Neural crest cell (in vitro differentiated cells): ENCODE measurements at regions not wholly inside any gene's neighbourhood (a gene's known extent, or its start where the extent isn't known, plus 50 kb on each side); places are given as distances from the start of the nearest gene placed in this dataset.

Source experiments
- DNase-seq: peaks from one replicate; pipeline ENCODE4 v3.0.0; 2021; ENCODE audit warnings: low read depth, mixed read lengths, low spot score
- H3K27ac Mint-ChIP-seq: one replicate; pipeline ENCODE4 v1.8.0; 2021; ENCODE audit warnings: mild to moderate bottlenecking, mixed read lengths; ENCODE audit not compliant: unreplicated experiment
- H3K27me3 Mint-ChIP-seq: 2 replicates; pipeline ENCODE4 v1.8.0; 2021; ENCODE audit warnings: low read depth, mild to moderate bottlenecking, mixed read lengths
- H3K36me3 Mint-ChIP-seq: 2 replicates; pipeline ENCODE4 v1.8.0; 2021; ENCODE audit warnings: low read depth, mild to moderate bottlenecking, mixed read lengths
- H3K4me1 Mint-ChIP-seq: 2 replicates; pipeline ENCODE4 v1.8.0; 2021; ENCODE audit warnings: mixed read lengths
- H3K4me3 Mint-ChIP-seq: one replicate; pipeline ENCODE4 v1.8.0; 2021; ENCODE audit warnings: mild to moderate bottlenecking, mixed read lengths
- H3K9me3 Mint-ChIP-seq: 2 replicates; pipeline ENCODE4 v1.8.0; 2021; ENCODE audit warnings: mixed read lengths
- TF ChIP-seq, protein P1 (sequence below): fragments of 200-600 bp; sonication (generic); conservative IDR thresholded peaks from 2 replicates; pipeline ENCODE4 v1.5.0; 2021; ENCODE audit warnings: antibody characterized with exemption, mild to moderate bottlenecking

DNA sequence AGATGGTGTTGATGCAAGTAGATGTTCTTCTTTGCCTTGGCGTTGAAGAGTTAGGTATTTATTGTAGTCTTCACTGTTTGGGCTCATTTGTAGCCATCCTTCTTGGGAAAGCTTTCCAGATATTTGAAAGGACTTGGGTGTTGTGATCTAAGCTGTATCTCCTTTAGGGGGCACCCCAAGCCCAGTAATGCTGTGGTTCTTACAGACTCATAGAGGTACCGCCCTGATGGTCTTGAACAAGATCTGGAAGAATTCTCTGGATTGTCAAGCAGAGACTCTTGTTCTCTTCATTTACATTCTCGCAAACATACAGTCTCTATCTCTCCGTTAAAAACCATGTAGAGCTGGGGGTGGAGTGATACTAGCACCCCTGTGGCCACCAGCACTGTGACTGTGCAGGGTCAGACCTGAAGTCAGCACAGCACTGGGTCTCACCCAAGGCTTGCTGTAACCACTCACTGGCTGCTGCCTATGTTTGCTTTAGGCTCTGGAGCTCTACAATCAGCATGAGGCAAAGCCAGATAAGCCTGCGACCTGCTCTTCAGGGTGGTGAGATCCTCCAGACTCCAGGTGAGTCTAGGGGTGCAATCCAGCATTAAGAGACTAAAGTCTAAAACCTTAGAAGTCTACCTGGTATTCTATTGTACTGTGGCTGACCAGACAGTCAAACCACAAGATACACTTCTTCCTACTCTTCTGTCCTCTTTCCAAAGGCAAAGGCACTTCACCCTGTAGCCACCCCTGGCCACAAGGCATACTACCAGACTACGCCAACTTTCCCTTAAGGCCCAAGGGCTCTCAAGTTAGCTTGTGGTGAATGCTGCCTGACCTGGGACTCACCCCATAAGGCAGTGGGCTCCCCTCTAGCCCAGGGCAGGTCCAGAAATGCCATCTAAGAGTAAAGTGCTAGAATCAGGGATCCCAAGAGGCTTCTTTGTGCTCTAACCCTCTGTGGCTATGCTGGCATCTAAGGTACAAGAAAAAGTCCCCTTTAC, 209.7 kb upstream of the TMEM196 start:
- H3K4me3 Mint-ChIP-seq, result no peak overlapping the region
- H3K27me3 Mint-ChIP-seq, result no peaks in the 10 kb centered on the region
- peaks cover 2% of the 10 kb centered on the region for H3K9me3 Mint-ChIP-seq
- TF ChIP-seq, protein P1, sequence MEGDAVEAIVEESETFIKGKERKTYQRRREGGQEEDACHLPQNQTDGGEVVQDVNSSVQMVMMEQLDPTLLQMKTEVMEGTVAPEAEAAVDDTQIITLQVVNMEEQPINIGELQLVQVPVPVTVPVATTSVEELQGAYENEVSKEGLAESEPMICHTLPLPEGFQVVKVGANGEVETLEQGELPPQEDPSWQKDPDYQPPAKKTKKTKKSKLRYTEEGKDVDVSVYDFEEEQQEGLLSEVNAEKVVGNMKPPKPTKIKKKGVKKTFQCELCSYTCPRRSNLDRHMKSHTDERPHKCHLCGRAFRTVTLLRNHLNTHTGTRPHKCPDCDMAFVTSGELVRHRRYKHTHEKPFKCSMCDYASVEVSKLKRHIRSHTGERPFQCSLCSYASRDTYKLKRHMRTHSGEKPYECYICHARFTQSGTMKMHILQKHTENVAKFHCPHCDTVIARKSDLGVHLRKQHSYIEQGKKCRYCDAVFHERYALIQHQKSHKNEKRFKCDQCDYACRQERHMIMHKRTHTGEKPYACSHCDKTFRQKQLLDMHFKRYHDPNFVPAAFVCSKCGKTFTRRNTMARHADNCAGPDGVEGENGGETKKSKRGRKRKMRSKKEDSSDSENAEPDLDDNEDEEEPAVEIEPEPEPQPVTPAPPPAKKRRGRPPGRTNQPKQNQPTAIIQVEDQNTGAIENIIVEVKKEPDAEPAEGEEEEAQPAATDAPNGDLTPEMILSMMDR, result peak; percentile 51
- no peaks in the 10 kb centered on the region for H3K4me1 Mint-ChIP-seq
- DNase-seq, result peak; percentile 11
- H3K27ac Mint-ChIP-seq, result no peak overlapping the region
- no peaks in the 10 kb centered on the region for H3K36me3 Mint-ChIP-seq

DNA sequence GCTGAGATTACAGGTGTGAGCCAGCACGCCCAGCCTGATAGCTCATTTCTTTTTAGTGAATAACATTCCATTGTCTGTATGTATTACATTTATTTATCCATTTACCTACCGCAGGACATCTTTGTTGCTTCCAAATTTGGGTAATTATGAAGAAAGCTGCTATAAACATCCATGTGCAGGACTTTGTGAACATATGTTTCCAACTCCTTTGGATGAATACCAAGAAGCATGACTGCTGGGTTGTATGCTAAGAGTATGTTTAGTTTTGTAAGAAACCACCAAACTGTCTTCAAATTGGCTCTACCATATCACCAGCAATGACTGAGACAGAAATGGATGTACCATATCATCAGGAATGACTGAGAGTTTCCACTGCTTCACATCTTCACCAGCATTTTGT, 200.2 kb upstream of the TMEM196 start:
- TF ChIP-seq, protein P1, result no peak
- DNase-seq, result no peak
- Mint-ChIP-seq H3K36me3 (no peaks in the 10 kb centered on the region), H3K9me3 (peaks cover 2% of the 10 kb centered on the region), H3K4me3 (no peak overlapping the region), H3K4me1 (peaks cover 5% of the 10 kb centered on the region), H3K27ac (no peak overlapping the region), H3K27me3 (no peaks in the 10 kb centered on the region)

DNA sequence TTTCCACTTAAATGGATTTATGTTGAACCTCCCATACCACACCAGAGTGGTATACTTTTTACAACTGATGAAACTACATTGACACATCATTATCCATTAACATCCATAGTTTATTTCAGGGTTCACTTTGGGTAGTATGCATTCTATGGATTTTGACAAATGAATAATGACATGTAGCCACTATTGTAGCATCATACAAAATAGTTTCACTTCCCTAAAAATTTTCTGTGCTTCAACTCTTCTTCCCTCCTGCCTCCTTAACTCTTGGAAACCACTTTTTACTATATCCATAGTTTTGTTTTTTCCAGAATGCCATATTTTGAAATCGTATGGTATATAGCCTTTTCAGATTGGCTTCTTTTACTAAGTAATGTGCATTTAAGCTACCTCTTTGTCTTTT, 199.5 kb upstream of the TMEM196 start:
- DNase-seq, result no peak
- Mint-ChIP-seq H3K9me3 (no peaks in the 10 kb centered on the region), H3K4me1 (peaks cover 5% of the 10 kb centered on the region), H3K4me3 (no peak overlapping the region), H3K27ac (no peak overlapping the region), H3K27me3 (no peaks in the 10 kb centered on the region), H3K36me3 (no peaks in the 10 kb centered on the region)
- TF ChIP-seq, protein P1, result no peak

DNA sequence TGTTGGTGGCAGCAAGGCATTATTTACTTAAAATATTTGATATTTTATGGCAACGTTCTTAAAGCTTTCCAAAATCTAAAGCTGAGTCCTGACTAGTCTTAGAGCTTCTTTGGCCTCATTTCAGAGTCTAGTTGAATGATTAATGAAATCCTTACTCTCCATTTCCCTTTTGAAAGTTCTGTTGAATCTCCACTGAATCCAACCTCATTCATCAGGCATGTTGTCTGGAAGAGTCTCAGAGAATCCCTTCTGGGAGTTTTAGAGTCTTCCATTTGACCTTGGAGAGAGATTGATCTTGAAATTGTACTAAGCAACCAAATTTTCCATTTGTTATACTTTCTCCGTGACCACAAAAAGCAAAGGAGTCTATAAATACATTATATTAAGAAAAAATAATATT, 198.5 kb upstream of the TMEM196 start:
- peaks cover 5% of the 10 kb centered on the region for H3K4me1 Mint-ChIP-seq
- no peak overlapping the region for H3K4me3 Mint-ChIP-seq
- TF ChIP-seq, protein P1, result no peak
- no peaks in the 10 kb centered on the region for H3K27me3 Mint-ChIP-seq
- H3K9me3 Mint-ChIP-seq, result no peaks in the 10 kb centered on the region
- DNase-seq, result no peak
- H3K36me3 Mint-ChIP-seq, result no peaks in the 10 kb centered on the region
- H3K27ac Mint-ChIP-seq, result no peak overlapping the region

DNA sequence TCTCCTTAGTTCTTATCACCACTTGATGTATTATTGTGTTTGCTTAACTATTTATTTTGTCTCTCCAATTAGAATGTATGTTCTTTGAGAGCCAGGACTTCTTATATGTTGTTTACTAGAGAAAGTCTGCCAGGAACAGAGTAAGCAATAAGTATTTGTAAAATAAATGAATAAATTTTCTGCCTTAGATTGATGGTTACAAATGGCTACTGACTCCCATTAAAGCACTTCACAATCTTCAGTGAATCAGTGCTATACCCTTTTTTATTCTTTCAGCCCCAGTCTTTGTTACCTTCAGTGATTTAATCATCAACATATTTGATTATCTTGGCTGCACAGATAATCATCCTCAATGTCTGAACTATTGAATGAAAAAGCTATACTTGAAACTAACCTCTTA, 197.1 kb upstream of the TMEM196 start:
- Mint-ChIP-seq H3K9me3 (no peaks in the 10 kb centered on the region), H3K27me3 (no peaks in the 10 kb centered on the region), H3K27ac (no peak overlapping the region), H3K4me1 (peaks cover 5% of the 10 kb centered on the region), H3K36me3 (no peaks in the 10 kb centered on the region), H3K4me3 (no peak overlapping the region)
- TF ChIP-seq, protein P1, result no peak
- no peak for DNase-seq
